Vagina (tissue), 2 donors: ENCODE measurements at regions not wholly inside any gene's neighbourhood (a gene's known extent, or its start where the extent isn't known, plus 50 kb on each side); places are given as distances from the start of the nearest gene placed in this dataset.

Experiments used
- CTCF ChIP-seq, 3 experiments: fragments of 450-650 bp in 2 of 3; fragments of 200-600 bp in 1 of 3; sonication (generic) in 1 of 3; IDR thresholded peaks; one replicate each; pipeline ENCODE4 v1.5.1; 2017 to 2019; ENCODE audit warnings: antibody characterized with exemption in 3 of 3, mild to moderate bottlenecking in 2 of 3, moderate library complexity in 2 of 3
- POLR2A ChIP-seq, 2 donors: fragments of 450-650 bp; IDR thresholded peaks; one replicate each; pipeline ENCODE4 v1.6.1; 2017; ENCODE audit warnings: antibody characterized with exemption in 2 of 2, mild to moderate bottlenecking in 2 of 2, moderate library complexity in 2 of 2
- POLR2AphosphoS5 ChIP-seq, 2 donors: sonication (generic); formaldehyde crosslinking; IDR thresholded peaks; one replicate each; pipeline ENCODE4 v1.9.0; 2017; ENCODE audit warnings: antibody characterized with exemption in 2 of 2, mild to moderate bottlenecking in 2 of 2, low read depth in 1 of 2; ENCODE audit not compliant: insufficient read depth in 1 of 2

DNA sequence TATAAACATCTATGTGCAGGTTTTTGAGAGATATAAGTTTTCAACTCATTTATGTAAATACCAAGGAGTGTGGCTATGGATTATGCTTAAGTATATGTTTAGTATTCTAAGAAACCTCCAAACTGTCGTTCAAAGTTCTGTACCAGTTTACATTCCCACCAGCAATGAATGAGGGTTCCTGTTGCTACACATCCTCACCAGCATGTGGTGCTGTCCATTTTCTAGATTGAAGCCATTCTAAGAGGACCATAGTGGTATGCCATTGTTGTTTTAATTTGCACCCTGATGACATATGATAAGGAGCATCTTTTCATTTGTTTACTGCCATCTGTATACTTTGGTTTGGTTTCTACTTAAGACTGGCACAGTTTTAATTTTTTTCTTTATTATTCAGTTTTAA lies 2097.9 kb downstream of the LRRC4C start:
- no peak for TF ChIP-seq POLR2A (IDR thresholded peaks at IDR 0.05)
- TF ChIP-seq CTCF (IDR thresholded peaks at IDR 0.05), result no peak
- no peak for TF ChIP-seq POLR2AphosphoS5 (IDR thresholded peaks at IDR 0.05; ENCODE audit: insufficient read depth in 1 of 2, low read depth in 1 of 2)
